Activated T-helper 9 cell treated with anti-CD3 and anti-CD28 coated beads, Interleukin-2, amount 50 U/mL, for 16 hours (primary cell): ENCODE measurements at regions not wholly inside any gene's neighbourhood (a gene's known extent, or its start where the extent isn't known, plus 50 kb on each side); places are given as distances from the start of the nearest gene placed in this dataset.

ENCODE experiments used
- DNase-seq: peaks from one replicate; pipeline ENCODE4 v3.0.0-alpha.2; 2020; ENCODE audit warnings: low read depth

GRCh38 chr4:178577933-178578332, 1135.7 kb upstream of the AGA start:
- no peak for DNase-seq

- DNase-seq: no peak
Observed at GRCh38 chr4:178595500-178596138, 1153.4 kb upstream of the AGA start.

GRCh38 chr4:178598672-178599071, 1156.4 kb upstream of the AGA start:
- DNase-seq: no peak

GRCh38 chr4:178599521-178599920, 1157.3 kb upstream of the AGA start:
- no peak for DNase-seq

- no peak for DNase-seq
Observed at GRCh38 chr4:178602833-178603232, 1160.6 kb upstream of the AGA start.

GRCh38 chr4:178611062-178611461, 1168.8 kb upstream of the AGA start:
- no peak for DNase-seq

- no peak for DNase-seq
Observed at GRCh38 chr4:178612733-178613132, 1170.5 kb upstream of the AGA start.

- no peak for DNase-seq
Observed at GRCh38 chr4:178632415-178632814, 1190.2 kb upstream of the AGA start.

- no peak for DNase-seq
Observed at GRCh38 chr4:178633263-178633662, 1191.0 kb upstream of the AGA start.

- no peak for DNase-seq
Observed at GRCh38 chr4:178664621-178665020, 1222.4 kb upstream of the AGA start.

- DNase-seq: no peak
Observed at GRCh38 chr4:178665916-178666315, 1223.7 kb upstream of the AGA start.

GRCh38 chr4:178671766-178672165, 1229.5 kb upstream of the AGA start:
- no peak for DNase-seq

GRCh38 chr4:178672512-178672911, 1230.3 kb upstream of the AGA start:
- DNase-seq: no peak

- DNase-seq: no peak
Observed at GRCh38 chr4:178681871-178682270, 1239.6 kb upstream of the AGA start.

- DNase-seq: no peak
Observed at GRCh38 chr4:178689926-178690325, 1247.7 kb upstream of the AGA start.

GRCh38 chr4:178693816-178694215, 1251.6 kb upstream of the AGA start:
- no peak for DNase-seq

GRCh38 chr4:178696515-178696914, 1254.3 kb upstream of the AGA start:
- DNase-seq: no peak

- no peak for DNase-seq
Observed at GRCh38 chr4:178712486-178712885, 1270.2 kb upstream of the AGA start.

- no peak for DNase-seq
Observed at GRCh38 chr4:178738026-178738425, 1295.8 kb upstream of the AGA start.

GRCh38 chr4:178745203-178745602, 1303.0 kb upstream of the AGA start:
- DNase-seq: no peak

- DNase-seq: no peak
Observed at GRCh38 chr4:178752954-178753525, 1310.8 kb upstream of the AGA start.

- no peak for DNase-seq
Observed at GRCh38 chr4:178778496-178778895, 1336.3 kb upstream of the AGA start.

GRCh38 chr4:178781779-178782178, 1339.5 kb upstream of the AGA start:
- no peak for DNase-seq

- DNase-seq: no peak
Observed at GRCh38 chr4:178784491-178784890, 1342.3 kb upstream of the AGA start.
